ENCODE measurements at regions not wholly inside any gene's neighbourhood (a gene's known extent, or its start where the extent isn't known, plus 50 kb on each side); places are given as distances from the start of the nearest gene placed in this dataset.

- no peak for TF ChIP-seq CTCF (IDR thresholded peaks at IDR 0.05)
These were observed 80.1 kb downstream of the EMX2 start for GRCh38 chr10:117622471-117623184.

DNA sequence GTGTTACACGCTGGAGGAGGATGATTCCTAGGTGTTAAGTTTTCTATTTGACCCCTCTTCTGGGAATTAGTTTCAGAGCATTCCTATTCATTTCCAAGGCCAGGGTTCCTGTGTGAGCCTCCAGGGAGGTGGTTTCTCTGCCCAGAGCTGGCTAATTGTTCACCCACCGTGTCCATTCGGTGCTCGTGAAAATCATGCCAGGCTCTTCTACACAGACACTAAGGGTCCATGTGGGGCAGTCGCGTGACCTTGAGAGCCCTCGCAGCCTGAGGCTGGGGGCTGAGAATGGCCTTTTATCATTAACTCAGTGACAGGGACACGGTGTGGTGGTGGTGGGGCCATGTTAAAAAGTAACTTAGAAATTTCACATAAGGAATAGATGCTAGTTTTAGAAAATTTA, 83.7 kb downstream of the EMX2 start:
- TF ChIP-seq CTCF (IDR thresholded peaks at IDR 0.05), result no peak

- no peak for TF ChIP-seq CTCF (IDR thresholded peaks at IDR 0.05)
These were observed 85.0 kb downstream of the EMX2 start for GRCh38 chr10:117627561-117627960.

GRCh38 chr10:117631276-117632145, 89.0 kb downstream of the EMX2 start:
- TF ChIP-seq CTCF (IDR thresholded peaks at IDR 0.05), result no peak

DNA sequence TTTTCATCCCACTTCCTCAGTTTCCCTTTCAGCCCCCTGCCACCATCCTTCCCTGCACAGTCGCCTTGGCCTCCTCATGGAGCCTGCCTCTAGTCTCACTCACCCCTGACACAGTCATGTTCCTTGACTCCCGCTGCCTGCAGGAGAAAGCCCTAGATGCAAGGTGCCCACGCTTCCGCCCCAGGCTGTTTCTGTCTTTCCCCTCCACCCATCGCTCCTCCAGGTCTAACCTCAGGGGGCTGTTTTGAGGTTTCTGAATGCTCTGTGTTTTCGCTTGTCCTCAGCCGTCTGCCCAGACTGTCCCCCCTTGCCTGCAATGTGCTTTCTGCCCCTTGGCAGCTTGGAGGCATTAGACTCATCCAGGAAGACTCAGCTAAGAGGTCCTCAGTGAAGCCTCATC, 89.9 kb downstream of the EMX2 start:
- no peak for TF ChIP-seq CTCF (IDR thresholded peaks at IDR 0.05)

DNA sequence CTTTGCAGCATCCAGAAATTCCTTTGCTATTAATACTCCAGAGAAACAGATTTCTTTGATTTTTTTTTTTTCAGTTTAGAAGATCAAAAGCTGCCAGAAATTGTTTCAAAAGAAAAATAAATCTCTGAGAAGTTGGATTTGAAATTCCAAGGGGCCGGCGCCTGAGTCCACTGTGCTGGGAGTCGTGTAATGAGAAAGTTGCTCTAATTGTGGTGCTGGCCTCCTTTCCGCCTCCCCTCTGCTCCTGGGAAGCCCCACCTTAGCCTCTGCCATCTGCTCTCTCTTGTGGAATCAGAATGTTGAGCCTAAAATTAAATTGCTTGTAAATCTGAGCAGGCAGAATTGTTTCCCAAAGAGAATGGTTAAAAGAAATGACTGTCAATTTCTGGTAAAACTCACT, 93.3 kb downstream of the EMX2 start:
- TF ChIP-seq CTCF (IDR thresholded peaks at IDR 0.05), result no peak

- no peak for TF ChIP-seq CTCF (IDR thresholded peaks at IDR 0.05)
These were observed 95.7 kb downstream of the EMX2 start for GRCh38 chr10:117638200-117638599.
